ENCODE measurements at regions not wholly inside any gene's neighbourhood (a gene's known extent, or its start where the extent isn't known, plus 50 kb on each side); places are given as distances from the start of the nearest gene placed in this dataset. TPM values are rescaled to one million over a fixed set of nuclear protein-coding genes. Genes with fewer than 3 reads are reported as not detected.

DNA sequence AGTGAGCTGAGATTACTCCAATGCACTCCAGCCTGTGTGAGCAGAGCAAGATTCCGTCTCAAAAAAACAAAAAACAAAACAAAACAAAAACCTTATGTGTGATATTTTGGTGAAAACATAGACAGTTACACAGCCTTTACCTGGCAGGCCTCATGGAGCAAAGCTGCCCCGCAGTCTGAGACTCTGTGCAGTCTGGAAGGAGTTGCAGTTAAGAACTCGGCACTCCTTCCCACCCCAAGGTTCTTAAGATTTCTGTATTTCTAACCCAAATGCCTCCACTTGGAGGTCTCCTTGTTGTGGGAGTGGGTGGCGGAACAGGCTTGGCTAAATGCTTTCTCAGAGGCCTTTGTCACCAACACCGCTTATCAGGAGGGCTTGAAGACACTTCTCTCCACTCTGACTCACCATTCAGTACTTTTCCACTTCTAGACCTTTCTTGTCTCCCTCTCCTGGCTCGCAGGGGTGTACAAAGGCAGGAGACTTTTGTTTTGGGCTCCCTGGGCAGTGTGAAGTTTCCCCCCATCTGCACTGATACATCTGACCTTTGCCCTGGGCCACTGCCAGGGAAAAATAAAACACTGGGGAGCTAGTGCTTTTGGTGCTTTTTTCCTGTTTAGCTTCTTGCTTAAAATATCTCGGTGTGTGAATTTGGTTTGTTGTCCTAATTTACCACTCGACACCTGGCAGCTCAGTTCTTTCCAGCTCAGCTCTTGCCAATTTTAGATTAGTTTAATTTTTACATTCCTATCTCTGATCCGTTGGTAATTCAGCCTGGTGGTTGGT is 51.3 kb upstream of the MAGI2 start:
- peak; percentile 63 for ATAC-seq (ENCODE audit: low FRiP score)
- TF ChIP-seq, protein P1, sequence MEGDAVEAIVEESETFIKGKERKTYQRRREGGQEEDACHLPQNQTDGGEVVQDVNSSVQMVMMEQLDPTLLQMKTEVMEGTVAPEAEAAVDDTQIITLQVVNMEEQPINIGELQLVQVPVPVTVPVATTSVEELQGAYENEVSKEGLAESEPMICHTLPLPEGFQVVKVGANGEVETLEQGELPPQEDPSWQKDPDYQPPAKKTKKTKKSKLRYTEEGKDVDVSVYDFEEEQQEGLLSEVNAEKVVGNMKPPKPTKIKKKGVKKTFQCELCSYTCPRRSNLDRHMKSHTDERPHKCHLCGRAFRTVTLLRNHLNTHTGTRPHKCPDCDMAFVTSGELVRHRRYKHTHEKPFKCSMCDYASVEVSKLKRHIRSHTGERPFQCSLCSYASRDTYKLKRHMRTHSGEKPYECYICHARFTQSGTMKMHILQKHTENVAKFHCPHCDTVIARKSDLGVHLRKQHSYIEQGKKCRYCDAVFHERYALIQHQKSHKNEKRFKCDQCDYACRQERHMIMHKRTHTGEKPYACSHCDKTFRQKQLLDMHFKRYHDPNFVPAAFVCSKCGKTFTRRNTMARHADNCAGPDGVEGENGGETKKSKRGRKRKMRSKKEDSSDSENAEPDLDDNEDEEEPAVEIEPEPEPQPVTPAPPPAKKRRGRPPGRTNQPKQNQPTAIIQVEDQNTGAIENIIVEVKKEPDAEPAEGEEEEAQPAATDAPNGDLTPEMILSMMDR (IDR thresholded peaks at IDR 0.05) = no peak
- no peak for DNase-seq (ENCODE audit: low spot score)

Small RNA genes in the stretch of these regions (small RNA-seq; reads per million reads assigned to genes)
- gene RNA5SP234 = not detected
- not detected for gene RNU6-849P

Data from omental fat pad (tissue), 3 donors.